GF-D8 (cell line): ENCODE measurements at regions not wholly inside any gene's neighbourhood (a gene's known extent, or its start where the extent isn't known, plus 50 kb on each side); places are given as distances from the start of the nearest gene placed in this dataset.

Experiments used
- DNase-seq: peaks from one replicate; lab custom pipeline; 2025; lab: John Stamatoyannopoulos, UW

DNA sequence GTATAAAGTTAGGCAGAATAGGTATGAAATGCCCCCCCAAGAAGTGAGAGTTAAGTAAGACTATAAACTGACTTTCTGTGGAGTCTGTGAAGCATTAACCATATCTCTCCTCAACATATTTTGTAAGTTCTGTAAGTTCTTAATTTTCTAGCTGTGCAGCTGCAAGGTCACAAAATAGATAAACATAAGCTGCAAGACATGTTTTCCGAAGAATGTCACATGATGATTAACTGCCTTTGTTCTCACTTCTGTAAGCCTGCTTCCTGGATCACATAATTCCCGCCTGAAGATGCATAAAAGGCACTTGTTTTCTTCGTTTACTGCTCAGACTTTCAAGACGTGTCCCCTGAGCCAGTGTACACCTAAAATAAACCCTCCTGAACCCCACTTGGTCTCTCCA, 292.9 kb upstream of the AMELY start:
- DNase-seq, result no peak

DNA sequence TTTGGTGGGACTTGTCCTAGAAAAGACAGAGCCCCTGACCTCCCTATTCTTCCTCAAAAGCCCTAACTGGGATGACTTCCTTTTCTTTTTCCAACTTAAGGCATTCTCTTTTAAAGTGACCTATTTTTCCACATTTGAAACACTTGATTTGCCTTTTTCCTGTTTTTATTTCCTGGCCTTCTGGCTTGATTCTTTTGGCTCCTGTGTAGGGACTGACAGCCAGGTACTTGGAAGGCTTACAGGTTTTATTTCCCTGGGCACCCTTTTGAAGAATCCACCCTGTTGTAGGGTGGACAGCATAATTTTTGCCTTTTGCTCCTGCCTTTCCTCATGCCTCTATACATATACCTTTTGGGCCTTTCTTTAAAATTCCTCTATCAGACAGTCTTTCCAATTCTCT, 271.0 kb upstream of the AMELY start:
- DNase-seq, result no peak

DNA sequence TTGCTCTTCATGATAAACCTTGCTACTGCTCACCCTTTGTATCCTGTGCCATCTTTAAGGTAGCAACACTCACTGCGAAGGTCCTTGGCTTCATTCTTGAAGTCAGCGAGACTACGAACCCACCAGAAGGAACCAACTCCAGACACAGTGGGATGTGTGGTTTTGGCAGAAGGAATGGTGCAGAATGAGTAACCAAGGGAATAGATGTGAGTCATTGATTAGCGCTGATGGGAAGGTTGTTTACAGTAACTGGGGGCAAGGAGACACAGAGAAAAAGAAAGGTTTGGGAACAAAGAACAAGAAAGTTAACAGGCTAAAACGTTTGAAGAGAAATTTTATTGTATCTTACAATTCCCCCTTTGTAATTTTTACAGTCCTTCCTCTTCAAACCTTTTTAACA, 266.1 kb upstream of the AMELY start:
- no peak for DNase-seq

- DNase-seq, result no peak
Observed at GRCh38 chrY:7169475-7169874, 257.9 kb upstream of the AMELY start.

DNA sequence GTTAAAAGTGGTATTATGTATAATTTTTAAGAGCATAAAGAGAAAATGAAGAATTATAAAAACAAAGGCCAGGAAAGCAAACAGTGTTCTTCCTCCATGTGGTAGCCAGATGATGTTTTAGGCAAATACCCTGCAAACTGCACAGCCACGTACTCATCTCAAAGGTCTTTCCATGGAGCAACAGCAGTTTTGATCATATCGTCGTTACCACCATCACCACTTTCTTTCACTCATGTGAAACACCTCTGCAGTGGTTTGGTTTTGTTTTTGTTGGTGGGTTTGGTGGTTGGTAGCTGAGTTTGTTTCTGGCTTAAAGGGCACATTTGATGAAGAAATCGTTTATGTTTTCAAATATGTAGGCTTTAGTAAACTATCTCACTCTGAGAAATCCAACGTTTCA, 229.9 kb upstream of the AMELY start:
- no peak for DNase-seq
